PC-3 (cell line): ENCODE measurements at regions not wholly inside any gene's neighbourhood (a gene's known extent, or its start where the extent isn't known, plus 50 kb on each side); places are given as distances from the start of the nearest gene placed in this dataset.
"Not testable (repeated sequence)": the region's sequence is repeated elsewhere in the genome, so short reads cannot be mapped to it uniquely, and the experiment has no call there.

Source experiments
- ATAC-seq: fragments of 200-7000 bp; cut with Tn5 transposase; 2 replicates; pipeline ENCODE4 v1.9.1; 2020; ENCODE audit warnings: mild to moderate bottlenecking, moderate library complexity
- BruUV-seq: library from RNA; stranded (reverse); fragments of 400-500 nt; replicated peaks from 2 replicates; lab custom pipeline; 2021; lab: Mats Ljungman, UMichigan
- CTCF ChIA-PET: fragments of 300-600 bp; sonication (Branson Sonifier 250); formaldehyde crosslinking; loops from one replicate; lab custom pipeline; 2022; ENCODE audit warnings: antibody characterized with exemption; lab: Charles Lee
- POLR2A ChIA-PET: fragments of 300-600 bp; sonication (Branson Sonifier 250); formaldehyde crosslinking; loops from one replicate; lab custom pipeline; 2022; ENCODE audit warnings: antibody characterized with exemption; ENCODE audit not compliant: unreplicated experiment; lab: Charles Lee
- DNase-seq: peaks from one replicate; pipeline ENCODE4 v3.0.0-alpha.2; 2015
- H2AFZ ChIP-seq: fragments of 300-600 bp; sonication (generic); 2 replicates; pipeline ENCODE4 v1.6.0; 2016; ENCODE audit warnings: antibody characterized with exemption, low read length
- H3F3A ChIP-seq: fragments of 300-600 bp; sonication (generic); one replicate; pipeline ENCODE4 v1.6.0; 2017; ENCODE audit warnings: antibody characterized with exemption, low read length, control low read depth, mild to moderate bottlenecking; ENCODE audit not compliant: unreplicated experiment
- H3K27ac ChIP-seq: fragments of 300-600 bp; sonication (generic); 2 replicates; pipeline ENCODE4 v1.5.1; 2016; ENCODE audit warnings: mild to moderate bottlenecking, low read length
- H3K27me3 ChIP-seq: fragments of 300-600 bp; sonication (generic); 2 replicates; pipeline ENCODE4 v1.6.1; 2016; ENCODE audit warnings: low read length, mixed read lengths
- H3K36me3 ChIP-seq: fragments of 300-600 bp; sonication (generic); 2 replicates; pipeline ENCODE4 v1.6.1; 2016; ENCODE audit warnings: low read depth, mixed run types, low read length, mixed read lengths
- H3K4me1 ChIP-seq: fragments of 300-600 bp; sonication (generic); 2 replicates; pipeline ENCODE4 v1.5.1; 2016; ENCODE audit warnings: low read length; ENCODE audit not compliant: insufficient read depth
- H3K4me2 ChIP-seq: fragments of 300-600 bp; sonication (generic); 2 replicates; pipeline ENCODE4 v1.6.0; 2016; ENCODE audit warnings: low read length
- H3K4me3 ChIP-seq: fragments of 300-600 bp; sonication (generic); 2 replicates; pipeline ENCODE4 v1.5.1; 2016; ENCODE audit warnings: mild to moderate bottlenecking, low read length, mixed read lengths
- H3K79me2 ChIP-seq: fragments of 300-600 bp; sonication (generic); 2 replicates; pipeline ENCODE4 v1.6.1; 2017; ENCODE audit warnings: low read length, mixed read lengths
- H3K9ac ChIP-seq: fragments of 300-600 bp; sonication (generic); 2 replicates; pipeline ENCODE4 v1.6.0; 2016; ENCODE audit warnings: mild to moderate bottlenecking, low read length
- H3K9me2 ChIP-seq: fragments of 300-600 bp; sonication (generic); replicated peaks from 2 replicates; pipeline ENCODE4 v1.6.1; 2016; ENCODE audit warnings: mixed run types, low read length, mixed read lengths
- H3K9me3 ChIP-seq: fragments of 300-600 bp; sonication (generic); 2 replicates; pipeline ENCODE4 v1.6.1; 2016; ENCODE audit warnings: low read length, mixed read lengths
- H4K20me1 ChIP-seq: fragments of 300-600 bp; sonication (generic); 2 replicates; pipeline ENCODE4 v1.6.1; 2016; ENCODE audit warnings: low read length, mixed read lengths
- CTCF ChIP-seq: fragments of 300-600 bp; sonication (generic); conservative IDR thresholded peaks from 2 replicates; pipeline ENCODE4 v1.5.1; 2017; ENCODE audit warnings: antibody characterized with exemption, low read depth, mild to moderate bottlenecking, low read length
- EZH2 ChIP-seq: fragments of 300-600 bp; sonication (generic); IDR thresholded peaks from one replicate; pipeline ENCODE4 v1.6.1; 2017; ENCODE audit warnings: antibody characterized with exemption, mild to moderate bottlenecking, low read length; ENCODE audit not compliant: unreplicated experiment
- EZH2phosphoT487 ChIP-seq: fragments of 300-600 bp; sonication (generic); IDR thresholded peaks from 2 replicates; pipeline ENCODE4 v1.6.1; 2018; ENCODE audit warnings: mild to moderate bottlenecking, antibody characterized with exemption, low read length, borderline replicate concordance
- intact Hi-C: fragments of 100-400 bp; cut with micrococcal nuclease; formaldehyde crosslinking; loops from 2 replicates; pipeline ENCODE4 v1.9.0; 2023

GRCh38 chr2:77737236-77737635 lies 215.1 kb upstream of the LRRTM4 start:
- Histone ChIP-seq H3K36me3 (no peaks in the 10 kb centered on the region), H3K4me3 (no peak overlapping the region), H4K20me1 (no peaks in the 10 kb centered on the region), H3K27ac (no peak overlapping the region), H3K9me2 (no peaks in the 10 kb centered on the region), H3K9me3 (no peaks in the 10 kb centered on the region), H3K79me2 (no peaks in the 10 kb centered on the region), H3K4me1 (no peaks in the 10 kb centered on the region), H2AFZ (no peak overlapping the region), H3K4me2 (no peak overlapping the region), H3K27me3 (no peaks in the 10 kb centered on the region), H3F3A (no peaks in the 10 kb centered on the region), H3K9ac (no peak overlapping the region)
- POLR2A ChIA-PET: no interaction called here
- ATAC-seq: no peak
- CTCF ChIA-PET: no interaction called here
- TF ChIP-seq EZH2phosphoT487: no peak
- no peak for TF ChIP-seq CTCF
- no peak for TF ChIP-seq EZH2
- DNase-seq: no peak
- BruUV-seq: no TSS peak
- intact Hi-C loops: no loop called here

GRCh38 chr2:77746780-77747179 lies 224.6 kb upstream of the LRRTM4 start:
- H3K27ac ChIP-seq: no peak overlapping the region
- no peak overlapping the region for H3K4me2 ChIP-seq
- ChIA-PET POLR2A (no interaction called here), CTCF (no interaction called here)
- DNase-seq: peak; percentile 11
- no peak overlapping the region for H3K9ac ChIP-seq
- no peaks in the 10 kb centered on the region for H4K20me1 ChIP-seq
- intact Hi-C loops: no loop called here
- no peak for ATAC-seq
- H3K27me3 ChIP-seq: no peaks in the 10 kb centered on the region
- H3F3A ChIP-seq: no peaks in the 10 kb centered on the region
- H3K4me1 ChIP-seq: no peaks in the 10 kb centered on the region
- no peaks in the 10 kb centered on the region for H3K9me2 ChIP-seq
- no peaks in the 10 kb centered on the region for H3K36me3 ChIP-seq
- no peaks in the 10 kb centered on the region for H3K79me2 ChIP-seq
- BruUV-seq: no TSS peak
- 0 out of 2 replicates have a peak, but pooled peaks cover 3% of the 10 kb centered on the region for H3K9me3 ChIP-seq
- H3K4me3 ChIP-seq: no peak overlapping the region
- TF ChIP-seq EZH2 (no peak), CTCF (no peak), EZH2phosphoT487 (no peak)
- H2AFZ ChIP-seq: no peak overlapping the region

GRCh38 chr2:77753710-77754345 lies 231.7 kb upstream of the LRRTM4 start:
- H3K79me2 ChIP-seq, ATAC-seq, H3K36me3 ChIP-seq, H4K20me1 ChIP-seq, DNase-seq, H3K27me3 ChIP-seq, H3K4me1 ChIP-seq, intact Hi-C loops, H3K4me3 ChIP-seq, H3K4me2 ChIP-seq, H3K27ac ChIP-seq, H2AFZ ChIP-seq, H3K9me3 ChIP-seq, CTCF ChIA-PET, H3K9ac ChIP-seq, H3K9me2 ChIP-seq, POLR2A ChIA-PET, BruUV-seq, H3F3A ChIP-seq: not testable (repeated sequence)
